SK-N-SH (cell line): ENCODE measurements at regions not wholly inside any gene's neighbourhood (a gene's known extent, or its start where the extent isn't known, plus 50 kb on each side); places are given as distances from the start of the nearest gene placed in this dataset.

Source experiments
- CTCF ChIA-PET: fragments of 300-600, 350-600 bp; formaldehyde crosslinking; extraction: SDS; loops from one replicate; lab custom pipeline; 2021; lab: Yijun Ruan, JAX
- POLR2A ChIA-PET: fragments of 350-600 bp; sonication (Branson Sonifier 250); formaldehyde crosslinking; extraction: SDS; loops from one replicate; lab custom pipeline; 2020; ENCODE audit warnings: antibody characterized with exemption, inconsistent platforms; lab: Yijun Ruan, JAX
- DNase-seq: peaks from one replicate; pipeline ENCODE4 v3.0.0; 2012
- H2AFZ ChIP-seq: fragments of 200-600 bp; sonication (generic); 2 replicates; pipeline ENCODE4 v1.8.1; 2016; ENCODE audit warnings: antibody characterized with exemption, mild to moderate bottlenecking, low read depth
- H3F3A ChIP-seq: fragments of 200-600 bp; sonication (generic); replicated peaks from 2 replicates; pipeline ENCODE3; 2016; ENCODE audit warnings: antibody characterized with exemption, mild to moderate bottlenecking; ENCODE audit not compliant: insufficient read depth
- H3K27ac ChIP-seq, 2 experiments: fragments of 200-500 bp in 1 of 2; fragments of 200-600 bp in 1 of 2; sonication (Bioruptor generic) in 1 of 2; sonication (generic), shearing (Covaris generic) in 1 of 2; 2 replicates each; pipeline versions ENCODE4 v1.5.1 to v1.6.1; 2014 to 2016; ENCODE audit warnings: low read depth in 2 of 2, inconsistent platforms in 1 of 2, low read length in 1 of 2, mild to moderate bottlenecking in 1 of 2, mixed read lengths in 1 of 2
- H3K27me3 ChIP-seq: fragments of 200-600 bp; sonication (generic), shearing (Covaris generic); 2 replicates; pipeline ENCODE4 v1.6.1; 2016; ENCODE audit warnings: mixed run types; ENCODE audit not compliant: insufficient read depth
- H3K36me3 ChIP-seq, 2 experiments: fragments of 200-500 bp in 1 of 2; fragments of 200-600 bp in 1 of 2; sonication (Bioruptor generic) in 1 of 2; sonication (generic) in 1 of 2; replicated peaks in 1 of 2; 2 replicates each; pipeline versions ENCODE3 to v1.5.1; 2014 to 2016; ENCODE audit warnings: low read length in 1 of 2, mild to moderate bottlenecking in 1 of 2; ENCODE audit not compliant: insufficient read depth in 2 of 2, control insufficient read depth in 1 of 2
- H3K4me1 ChIP-seq, 2 experiments: fragments of 200-500 bp in 1 of 2; fragments of 200-600 bp in 1 of 2; sonication (Bioruptor generic) in 1 of 2; sonication (generic), shearing (Covaris generic) in 1 of 2; 2 replicates each; pipeline versions ENCODE4 v1.5.1 to v1.6.1; 2014 to 2016; ENCODE audit warnings: low read depth in 1 of 2, low read length in 1 of 2, mixed run types in 1 of 2; ENCODE audit not compliant: insufficient read depth in 2 of 2, control insufficient read depth in 1 of 2
- H3K4me2 ChIP-seq: fragments of 200-600 bp; sonication (generic), shearing (Covaris generic); 2 replicates; pipeline ENCODE4 v1.6.1; 2017; ENCODE audit warnings: mixed run types
- H3K4me3 ChIP-seq, 2 experiments: fragments of 200-500 bp in 1 of 2; fragments of 200-600 bp in 1 of 2; sonication (Bioruptor generic) in 1 of 2; sonication (generic), shearing (Covaris generic) in 1 of 2; 2 replicates each; pipeline versions ENCODE4 v1.5.1 to v1.8.1; 2014 to 2016; ENCODE audit warnings: low read depth in 2 of 2, inconsistent platforms in 1 of 2, low read length in 1 of 2, mild to moderate bottlenecking in 1 of 2, mixed read lengths in 1 of 2, moderate library complexity in 1 of 2
- H3K79me2 ChIP-seq: fragments of 200-600 bp; sonication (generic); 2 replicates; pipeline ENCODE4 v1.8.1; 2017; ENCODE audit warnings: mild to moderate bottlenecking; ENCODE audit not compliant: insufficient read depth
- H3K9ac ChIP-seq: fragments of 200-600 bp; sonication (generic); 2 replicates; pipeline ENCODE4 v1.6.1; 2017; ENCODE audit warnings: mixed run types
- H3K9me2 ChIP-seq: fragments of 200-600 bp; sonication (generic); 2 replicates; pipeline ENCODE4 v1.6.1; 2017; ENCODE audit warnings: mixed run types
- H3K9me3 ChIP-seq: fragments of 200-600 bp; sonication (generic); 2 replicates; pipeline ENCODE4 v1.6.1; 2017; ENCODE audit warnings: mixed run types, mild to moderate bottlenecking, moderate library complexity
- H4K20me1 ChIP-seq: fragments of 200-600 bp; sonication (generic); 2 replicates; pipeline ENCODE4 v1.6.1; 2017; ENCODE audit warnings: mild to moderate bottlenecking, mixed run types; ENCODE audit not compliant: insufficient read depth
- CHD2 ChIP-seq: fragments of 150-350 bp; IDR thresholded peaks from 2 replicates; pipeline ENCODE4 v1.6.1; 2018; ENCODE audit warnings: low read length; ENCODE audit not compliant: partially characterized antibody
- ELF1 ChIP-seq: IDR thresholded peaks from 2 replicates; pipeline ENCODE4 v1.4.0; 2012
- EP300 ChIP-seq, 2 experiments: IDR thresholded peaks; 2 replicates each; pipeline versions ENCODE4 v1.4.0 to v1.6.1; 2012; ENCODE audit warnings: borderline replicate concordance in 1 of 2, low read depth in 1 of 2, low read length in 1 of 2
- FOSL2 ChIP-seq: IDR thresholded peaks from 2 replicates; pipeline ENCODE4 v1.4.0; 2012; ENCODE audit warnings: low read depth, mild to moderate bottlenecking, moderate library complexity, borderline replicate concordance
- JUND ChIP-seq: IDR thresholded peaks from 2 replicates; pipeline ENCODE4 v1.4.0; 2012
- MAX ChIP-seq: IDR thresholded peaks from 2 replicates; pipeline ENCODE4 v1.4.0; 2012; ENCODE audit warnings: low read depth
- MXI1 ChIP-seq: IDR thresholded peaks from 2 replicates; pipeline ENCODE4 v1.6.1; 2012; ENCODE audit warnings: mild to moderate bottlenecking, low read depth, low read length, improper control_type of control experiment
- NFIC ChIP-seq: IDR thresholded peaks from 2 replicates; pipeline ENCODE4 v1.4.0; 2012; ENCODE audit warnings: borderline replicate concordance
- RAD21 ChIP-seq: IDR thresholded peaks from 2 replicates; pipeline ENCODE4 v1.6.1; 2012; ENCODE audit warnings: mild to moderate bottlenecking, low read length
- RCOR1 ChIP-seq: fragments of 150-350 bp; IDR thresholded peaks from 2 replicates; pipeline ENCODE4 v1.6.1; 2017; ENCODE audit warnings: antibody characterized with exemption, low read length
- RFX5 ChIP-seq: IDR thresholded peaks from 2 replicates; pipeline ENCODE4 v1.6.1; 2012; ENCODE audit warnings: mild to moderate bottlenecking, improper control_type of control experiment, low read length
- RXRA ChIP-seq: IDR thresholded peaks from 2 replicates; pipeline ENCODE4 v1.4.0; 2012; ENCODE audit warnings: low read depth, mild to moderate bottlenecking, borderline replicate concordance
- SIN3A ChIP-seq: IDR thresholded peaks from 2 replicates; pipeline ENCODE4 v1.6.1; 2012; ENCODE audit warnings: low read depth, mild to moderate bottlenecking, low read length, moderate library complexity, borderline replicate concordance
- SMC3 ChIP-seq: IDR thresholded peaks from 2 replicates; pipeline ENCODE4 v1.6.1; 2012; ENCODE audit warnings: low read depth, low read length, improper control_type of control experiment
- TAF1 ChIP-seq: IDR thresholded peaks from 2 replicates; pipeline ENCODE4 v1.6.1; 2012; ENCODE audit warnings: low read depth, mild to moderate bottlenecking, low read length, moderate library complexity, borderline replicate concordance
- TCF12 ChIP-seq: IDR thresholded peaks from 2 replicates; pipeline ENCODE4 v1.4.0; 2012
- USF1 ChIP-seq: IDR thresholded peaks from 2 replicates; pipeline ENCODE4 v1.4.0; 2012; ENCODE audit warnings: low read depth, borderline replicate concordance
- YY1 ChIP-seq: IDR thresholded peaks from 2 replicates; pipeline ENCODE4 v1.4.0; 2012; ENCODE audit warnings: low read depth, mild to moderate bottlenecking
- WGBS: methylation state at CpG from one replicate; pipeline ENCODE4 v1.1.6; 2017; ENCODE audit warnings: low lambda C conversion rate; 5-methylcytosine and 5-hydroxymethylcytosine counted together
- TF ChIP-seq, protein P1 (sequence below): IDR thresholded peaks from 2 replicates; pipeline ENCODE4 v1.6.1; 2012; ENCODE audit warnings: mild to moderate bottlenecking, low read depth, low read length, moderate library complexity
- TF ChIP-seq, protein P2 (sequence below): fragments of 150-350 bp; IDR thresholded peaks from 2 replicates; pipeline ENCODE4 v1.6.1; 2017; ENCODE audit warnings: antibody characterized with exemption, low read length, low read depth, borderline replicate concordance
- TF ChIP-seq, protein P3 (sequence below): IDR thresholded peaks from 2 replicates; pipeline ENCODE4; 2012

DNA sequence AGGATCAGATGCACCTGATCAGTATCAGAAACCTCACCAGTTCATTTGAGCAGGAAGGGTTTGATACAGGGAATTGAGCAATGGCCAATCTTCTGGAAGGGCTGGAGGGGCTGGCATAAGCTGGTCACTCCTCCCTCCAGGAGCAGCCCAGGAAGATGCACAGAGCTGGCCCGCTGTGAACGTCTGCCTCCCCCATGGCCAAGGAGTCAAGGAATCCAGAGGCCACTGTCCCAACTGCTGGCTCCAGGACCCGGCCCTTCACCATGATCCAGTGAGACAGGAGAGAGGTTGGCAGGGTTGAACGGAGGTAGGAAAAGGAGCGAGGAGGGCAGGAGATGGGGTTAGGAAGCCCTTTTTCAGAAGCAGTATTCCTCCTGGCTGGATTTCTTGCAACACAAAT is 113.9 kb upstream of the CST7 start:
- POLR2A ChIA-PET = no interaction called here
- Histone ChIP-seq H3K9me2 (no peaks in the 10 kb centered on the region), H3K79me2 (no peaks in the 10 kb centered on the region), H4K20me1 (no peaks in the 10 kb centered on the region), H3F3A (peaks cover 3% of the 10 kb centered on the region), H3K4me3 (no peak overlapping the region), H3K36me3 (no peaks in the 10 kb centered on the region), H3K27me3 (no peaks in the 10 kb centered on the region; the same call in 1 of the 2 replicates), H3K9me3 (no peaks in the 10 kb centered on the region), H3K27ac (no peak overlapping the region), H3K4me2 (no peak overlapping the region), H2AFZ (no peak overlapping the region), H3K9ac (no peak overlapping the region), H3K4me1 (peaks cover 0 to 5% of the 10 kb centered on the region in 2 experiments; a peak in 1 of 4 replicates)
- TF ChIP-seq NFIC (no peak), YY1 (no peak), TAF1 (no peak), USF1 (no peak), RXRA (no peak), FOSL2 (no peak), JUND (no peak), SIN3A (no peak), RFX5 (no peak), CHD2 (no peak), SMC3 (no peak), MXI1 (no peak), TCF12 (no peak), EP300 (IDR thresholded peaks at IDR 0.05; ENCODE audit: borderline replicate concordance in 1 of 2, low read depth in 1 of 2, low read length in 1 of 2) (no peak)
- TF ChIP-seq, protein P1, sequence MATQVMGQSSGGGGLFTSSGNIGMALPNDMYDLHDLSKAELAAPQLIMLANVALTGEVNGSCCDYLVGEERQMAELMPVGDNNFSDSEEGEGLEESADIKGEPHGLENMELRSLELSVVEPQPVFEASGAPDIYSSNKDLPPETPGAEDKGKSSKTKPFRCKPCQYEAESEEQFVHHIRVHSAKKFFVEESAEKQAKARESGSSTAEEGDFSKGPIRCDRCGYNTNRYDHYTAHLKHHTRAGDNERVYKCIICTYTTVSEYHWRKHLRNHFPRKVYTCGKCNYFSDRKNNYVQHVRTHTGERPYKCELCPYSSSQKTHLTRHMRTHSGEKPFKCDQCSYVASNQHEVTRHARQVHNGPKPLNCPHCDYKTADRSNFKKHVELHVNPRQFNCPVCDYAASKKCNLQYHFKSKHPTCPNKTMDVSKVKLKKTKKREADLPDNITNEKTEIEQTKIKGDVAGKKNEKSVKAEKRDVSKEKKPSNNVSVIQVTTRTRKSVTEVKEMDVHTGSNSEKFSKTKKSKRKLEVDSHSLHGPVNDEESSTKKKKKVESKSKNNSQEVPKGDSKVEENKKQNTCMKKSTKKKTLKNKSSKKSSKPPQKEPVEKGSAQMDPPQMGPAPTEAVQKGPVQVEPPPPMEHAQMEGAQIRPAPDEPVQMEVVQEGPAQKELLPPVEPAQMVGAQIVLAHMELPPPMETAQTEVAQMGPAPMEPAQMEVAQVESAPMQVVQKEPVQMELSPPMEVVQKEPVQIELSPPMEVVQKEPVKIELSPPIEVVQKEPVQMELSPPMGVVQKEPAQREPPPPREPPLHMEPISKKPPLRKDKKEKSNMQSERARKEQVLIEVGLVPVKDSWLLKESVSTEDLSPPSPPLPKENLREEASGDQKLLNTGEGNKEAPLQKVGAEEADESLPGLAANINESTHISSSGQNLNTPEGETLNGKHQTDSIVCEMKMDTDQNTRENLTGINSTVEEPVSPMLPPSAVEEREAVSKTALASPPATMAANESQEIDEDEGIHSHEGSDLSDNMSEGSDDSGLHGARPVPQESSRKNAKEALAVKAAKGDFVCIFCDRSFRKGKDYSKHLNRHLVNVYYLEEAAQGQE = no peak
- CTCF ChIA-PET = no interaction called here
- WGBS = 22% methylated on average over 5 of the region's 5 CpGs
- no peak for DNase-seq

DNA sequence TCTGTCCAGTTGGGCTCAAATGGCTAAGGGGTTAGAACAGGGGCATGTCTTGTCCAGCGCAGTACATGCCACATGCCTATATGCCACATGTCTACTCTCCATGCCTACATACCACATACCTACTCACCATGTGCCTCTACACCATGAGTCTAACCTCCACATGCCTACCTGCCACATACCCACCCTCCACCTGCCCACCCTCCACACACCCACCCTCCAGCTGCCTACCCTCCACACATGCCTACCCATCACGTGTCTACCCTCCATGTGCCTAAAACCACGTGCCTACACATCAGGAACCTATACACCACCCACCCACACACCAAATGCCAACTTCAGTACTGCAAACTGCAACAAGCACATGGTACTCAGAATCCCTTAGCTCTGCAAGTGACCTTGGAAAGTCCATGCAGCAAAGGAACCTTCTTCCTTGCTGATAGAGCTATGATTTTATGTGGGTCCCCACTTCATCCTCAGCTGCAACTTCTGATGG is 113.0 kb upstream of the CST7 start:
- no peak overlapping the region for H3K4me3 ChIP-seq
- no peaks in the 10 kb centered on the region; the same call in 1 of the 2 replicates for H3K27me3 ChIP-seq
- 36% methylated on average over 3 of the region's 3 CpGs for WGBS
- CTCF ChIA-PET = no interaction called here
- H3K9me2 ChIP-seq = no peaks in the 10 kb centered on the region
- H3K27ac ChIP-seq = no peak overlapping the region
- no peaks in the 10 kb centered on the region for H3K36me3 ChIP-seq
- TF ChIP-seq SMC3 (no peak), EP300 (IDR thresholded peaks at IDR 0.05; ENCODE audit: borderline replicate concordance in 1 of 2, low read depth in 1 of 2, low read length in 1 of 2) (no peak), MAX (no peak), SIN3A (no peak), ELF1 (no peak), RXRA (no peak), MXI1 (no peak), RAD21 (no peak), RCOR1 (no peak)
- TF ChIP-seq, protein P2, sequence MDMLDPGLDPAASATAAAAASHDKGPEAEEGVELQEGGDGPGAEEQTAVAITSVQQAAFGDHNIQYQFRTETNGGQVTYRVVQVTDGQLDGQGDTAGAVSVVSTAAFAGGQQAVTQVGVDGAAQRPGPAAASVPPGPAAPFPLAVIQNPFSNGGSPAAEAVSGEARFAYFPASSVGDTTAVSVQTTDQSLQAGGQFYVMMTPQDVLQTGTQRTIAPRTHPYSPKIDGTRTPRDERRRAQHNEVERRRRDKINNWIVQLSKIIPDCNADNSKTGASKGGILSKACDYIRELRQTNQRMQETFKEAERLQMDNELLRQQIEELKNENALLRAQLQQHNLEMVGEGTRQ = no peak
- TF ChIP-seq, protein P3, sequence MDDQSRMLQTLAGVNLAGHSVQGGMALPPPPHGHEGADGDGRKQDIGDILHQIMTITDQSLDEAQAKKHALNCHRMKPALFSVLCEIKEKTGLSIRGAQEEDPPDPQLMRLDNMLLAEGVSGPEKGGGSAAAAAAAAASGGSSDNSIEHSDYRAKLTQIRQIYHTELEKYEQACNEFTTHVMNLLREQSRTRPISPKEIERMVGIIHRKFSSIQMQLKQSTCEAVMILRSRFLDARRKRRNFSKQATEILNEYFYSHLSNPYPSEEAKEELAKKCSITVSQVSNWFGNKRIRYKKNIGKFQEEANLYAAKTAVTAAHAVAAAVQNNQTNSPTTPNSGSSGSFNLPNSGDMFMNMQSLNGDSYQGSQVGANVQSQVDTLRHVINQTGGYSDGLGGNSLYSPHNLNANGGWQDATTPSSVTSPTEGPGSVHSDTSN = no peak
- no peak overlapping the region for H2AFZ ChIP-seq
- peaks cover 0 to 5% of the 10 kb centered on the region in 2 experiments; a peak in 1 of 4 replicates for H3K4me1 ChIP-seq
- H3K79me2 ChIP-seq = no peaks in the 10 kb centered on the region
- peaks cover 3% of the 10 kb centered on the region for H3F3A ChIP-seq
- POLR2A ChIA-PET = no interaction called here
- no peak for DNase-seq
- H4K20me1 ChIP-seq = no peaks in the 10 kb centered on the region
- no peak overlapping the region for H3K9ac ChIP-seq
- H3K9me3 ChIP-seq = no peaks in the 10 kb centered on the region
- H3K4me2 ChIP-seq = no peak overlapping the region
